ENCODE measurements at regions not wholly inside any gene's neighbourhood (a gene's known extent, or its start where the extent isn't known, plus 50 kb on each side); places are given as distances from the start of the nearest gene placed in this dataset.

DNA sequence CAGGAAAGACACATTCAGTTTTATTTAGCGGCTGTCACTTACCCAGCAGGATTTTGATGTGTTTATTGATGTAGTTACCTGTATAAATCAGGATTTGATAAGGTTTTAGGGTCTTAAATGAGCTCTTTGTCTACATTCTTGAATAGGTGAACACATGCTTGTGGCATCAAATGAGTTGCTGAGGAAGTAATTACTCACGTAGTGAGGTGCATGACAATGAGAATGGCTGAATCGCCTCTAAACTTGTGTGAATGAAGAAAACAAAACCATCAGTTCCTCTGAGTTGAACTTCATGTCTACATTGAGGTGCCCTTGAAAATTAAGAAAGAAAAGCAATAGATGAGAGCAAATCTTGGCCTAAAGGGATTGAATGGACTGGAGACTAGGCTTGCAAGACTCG is 245.6 kb upstream of the SATB1 start:
- no peak for DNase-seq (ENCODE audit: low spot score)

DNA sequence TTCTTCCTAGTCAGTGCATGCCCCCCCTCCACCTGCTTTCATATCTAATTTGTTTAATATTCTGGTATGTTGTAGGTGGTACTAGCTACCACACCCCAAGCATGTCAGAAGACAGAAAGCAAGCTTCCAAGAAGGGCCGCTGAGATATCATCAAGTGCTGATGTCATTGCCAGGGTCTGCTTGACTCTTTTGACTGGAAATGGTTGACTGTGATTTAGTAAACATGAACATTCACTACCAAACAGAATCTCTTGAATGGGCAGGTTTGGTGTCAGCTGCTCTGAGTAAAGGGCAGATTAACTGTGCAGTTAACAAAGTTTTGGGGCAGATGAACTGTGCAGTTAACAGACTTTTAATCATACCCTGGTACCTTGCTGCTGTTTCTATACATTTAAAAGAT is 244.2 kb upstream of the SATB1 start:
- DNase-seq (ENCODE audit: low spot score), result no peak

DNA sequence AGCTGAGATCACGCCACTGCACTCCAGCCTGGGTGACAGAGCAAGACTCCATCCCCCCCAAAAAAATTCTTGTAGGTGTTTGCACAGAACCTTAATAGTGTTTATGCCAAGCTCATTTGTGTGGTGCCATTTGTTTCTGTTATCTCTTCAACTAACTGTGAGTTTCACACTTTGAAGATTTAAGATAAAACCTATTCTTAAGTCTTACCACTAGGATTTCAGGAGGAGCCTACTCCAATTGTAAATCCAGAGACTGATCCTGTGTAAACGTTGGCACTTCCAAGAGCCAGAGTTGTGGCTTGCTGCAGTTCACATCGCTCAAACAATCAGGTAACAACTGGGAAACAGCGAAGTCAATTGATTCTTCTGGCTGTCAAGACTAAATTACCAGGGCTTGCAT is 242.4 kb upstream of the SATB1 start:
- no peak for DNase-seq (ENCODE audit: low spot score)

DNA sequence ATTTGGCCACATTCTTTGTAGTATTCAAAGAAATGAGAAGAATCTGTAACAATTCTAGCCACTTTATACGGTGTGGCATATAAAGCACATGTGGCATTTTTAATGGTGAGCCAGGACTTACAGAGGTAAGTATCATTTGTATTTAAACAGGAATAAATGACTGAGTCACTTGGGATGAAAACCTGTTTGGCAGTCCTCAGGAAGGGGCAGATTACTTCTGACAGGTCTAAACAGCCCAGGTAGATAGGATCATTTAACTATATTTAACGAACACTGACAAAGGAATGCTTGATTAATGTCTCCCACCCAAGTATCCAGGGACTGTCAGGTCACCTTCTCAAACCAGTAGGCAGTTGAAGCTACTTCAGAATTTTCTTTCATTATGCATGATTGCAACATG is 241.5 kb upstream of the SATB1 start:
- no peak for DNase-seq (ENCODE audit: low spot score)

DNA sequence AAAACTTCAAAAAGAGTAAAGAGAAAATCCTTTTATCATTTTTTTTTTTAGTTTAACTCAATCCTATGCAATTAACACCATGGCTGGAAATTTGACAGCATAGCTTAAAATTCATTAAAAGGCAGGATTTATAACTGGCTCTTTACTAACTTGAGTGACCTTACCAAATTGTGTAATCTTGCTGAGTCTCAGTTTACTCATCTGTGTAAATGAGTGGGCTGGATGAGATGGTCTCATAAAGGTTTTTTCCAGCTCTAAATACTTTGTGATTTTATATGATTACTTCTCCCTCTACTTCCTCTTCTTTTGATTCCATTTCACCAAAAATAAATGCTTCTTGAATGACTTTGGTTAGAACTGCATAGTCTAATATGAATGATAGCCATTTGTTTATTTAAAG is 234.9 kb upstream of the SATB1 start:
- no peak for DNase-seq (ENCODE audit: low spot score)

DNA sequence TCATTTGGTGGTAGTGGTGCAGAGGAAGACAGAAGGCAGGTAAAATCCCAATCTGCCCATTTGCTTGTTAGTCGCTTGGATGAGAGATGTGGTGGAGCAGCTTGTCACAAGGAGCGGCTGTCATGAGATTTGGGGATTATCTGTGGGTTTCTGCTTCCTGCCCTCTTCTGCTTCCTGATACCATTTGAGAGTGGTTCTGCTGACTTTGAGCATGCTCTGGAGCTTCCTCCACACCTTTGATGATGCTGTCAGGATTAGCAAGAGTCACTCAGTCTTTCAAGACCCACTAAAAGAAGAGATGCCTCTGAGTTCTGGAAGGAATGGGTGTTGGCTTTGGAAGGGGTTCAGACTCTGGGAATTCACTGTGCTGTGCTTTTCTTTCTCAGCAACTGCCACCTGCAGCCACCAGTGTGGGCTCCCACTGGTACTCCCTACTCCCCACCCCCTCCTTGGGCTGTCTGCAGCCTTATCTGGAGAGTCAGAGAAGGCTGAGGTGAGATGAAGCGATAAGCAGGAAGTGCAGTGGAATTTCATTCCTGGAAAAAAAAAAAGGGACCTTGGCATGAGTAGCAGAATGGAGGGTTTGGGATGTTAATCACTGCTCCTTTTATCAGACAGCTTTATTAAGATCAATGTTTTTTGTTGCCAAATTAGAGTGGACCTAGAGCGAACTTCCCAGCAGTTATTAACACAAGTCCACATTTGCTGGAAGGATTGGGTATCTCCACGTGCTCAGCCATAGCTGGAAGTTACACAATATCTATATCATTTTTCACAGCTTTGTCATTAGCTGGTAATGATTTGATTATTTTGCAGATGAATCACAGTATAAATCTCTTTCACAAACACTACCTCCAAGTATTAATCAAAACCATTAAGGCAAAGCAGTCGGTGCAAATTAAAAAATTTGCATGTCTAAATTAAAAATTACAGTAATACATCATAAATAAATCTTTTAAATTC is 233.0 kb upstream of the SATB1 start:
- no peak for DNase-seq (ENCODE audit: low spot score)

DNA sequence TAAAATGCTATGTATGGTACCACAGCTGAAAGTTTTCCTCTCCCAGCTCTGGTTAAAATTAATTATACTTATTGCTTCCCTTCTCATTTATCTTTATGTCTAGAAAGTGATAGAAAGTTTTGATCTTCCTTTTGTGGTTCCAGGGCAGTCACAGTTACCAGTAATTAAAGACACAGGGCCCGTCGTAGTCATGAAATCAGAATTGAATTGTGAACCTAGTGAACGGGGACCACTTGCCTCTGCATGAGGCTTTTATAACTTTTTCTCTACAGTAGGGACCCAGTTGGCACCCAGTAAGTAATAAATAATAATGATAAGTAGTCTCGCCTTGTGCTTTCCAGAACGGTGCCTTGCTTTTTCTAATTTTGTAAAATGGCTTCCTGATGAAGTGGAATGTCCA is 231.7 kb upstream of the SATB1 start:
- DNase-seq (ENCODE audit: low spot score), result no peak

DNA sequence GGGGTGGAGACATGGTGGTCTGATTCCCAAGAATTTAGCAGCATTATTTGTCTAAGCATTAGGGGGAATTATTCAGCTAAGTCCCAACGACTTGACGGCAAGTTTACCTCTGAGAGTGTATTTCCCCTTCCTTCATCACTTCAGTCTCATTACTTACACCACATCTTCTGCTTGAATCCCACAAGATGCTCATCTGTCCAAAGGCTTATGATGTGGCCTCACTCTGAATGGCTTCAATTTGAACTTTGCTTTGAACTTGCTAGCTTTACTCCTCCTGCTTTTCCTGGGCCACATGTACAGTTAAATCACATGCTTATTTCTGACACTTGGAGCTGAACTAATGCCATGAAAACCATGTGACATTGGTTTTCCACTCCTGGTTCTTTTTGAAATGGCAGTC is 231.3 kb upstream of the SATB1 start:
- no peak for DNase-seq (ENCODE audit: low spot score)

DNA sequence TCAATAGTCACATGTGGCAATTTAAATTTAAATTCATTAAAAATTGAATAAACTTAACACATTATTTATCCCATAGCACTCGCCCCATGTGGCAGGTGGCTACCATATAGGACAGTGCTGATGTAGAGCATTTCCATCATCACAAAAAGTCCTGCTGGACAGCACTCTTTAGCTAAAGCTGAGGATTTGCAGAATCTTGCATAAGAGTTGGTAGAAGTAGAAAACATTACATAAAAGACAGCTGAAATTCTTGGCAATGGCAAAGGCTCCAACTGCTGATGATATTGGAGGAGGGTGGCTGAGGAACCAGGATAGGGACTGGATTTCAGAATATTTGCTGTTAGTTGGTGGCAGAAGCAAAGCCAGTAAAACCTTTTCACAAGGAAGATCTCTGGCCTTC is 230.7 kb upstream of the SATB1 start:
- no peak for DNase-seq (ENCODE audit: low spot score)

DNA sequence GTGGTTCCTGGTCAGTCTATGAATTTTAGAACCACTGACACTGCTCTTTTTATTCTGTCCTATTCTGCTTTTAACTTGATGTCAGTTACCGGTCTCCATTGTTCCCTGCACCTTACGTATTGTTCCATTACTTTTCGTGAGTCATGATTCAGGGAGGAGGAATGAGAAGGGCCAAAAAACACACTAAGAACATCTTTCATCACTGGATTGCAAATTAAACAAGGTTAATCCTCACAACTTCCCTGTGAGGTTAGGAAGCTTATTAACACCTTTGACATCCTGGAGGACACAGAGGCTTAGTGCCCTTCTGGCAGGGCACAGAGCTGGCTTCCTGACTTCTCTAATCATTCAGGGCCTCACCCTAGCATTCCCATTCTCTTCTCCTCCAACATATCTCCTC is 227.6 kb upstream of the SATB1 start:
- DNase-seq (ENCODE audit: low spot score), result no peak

DNA sequence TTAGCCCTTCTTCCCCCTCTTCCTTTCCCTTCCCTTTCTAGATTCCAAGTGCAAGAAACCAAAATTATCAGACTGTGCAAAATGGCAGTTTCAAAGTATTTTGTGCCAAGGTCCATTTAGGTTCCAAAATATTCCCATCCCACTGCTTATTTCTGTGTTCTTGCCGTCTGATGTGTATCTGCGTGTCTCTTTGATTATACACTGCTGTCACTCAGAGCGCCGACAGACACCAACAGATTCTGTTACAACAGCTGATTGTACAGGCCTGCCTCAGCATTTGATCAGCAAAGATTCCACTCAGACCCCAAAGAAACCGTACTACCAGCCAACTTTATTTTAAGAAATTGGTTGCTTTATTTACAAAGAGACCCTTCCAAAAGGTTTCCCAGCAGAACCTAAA is 225.6 kb upstream of the SATB1 start:
- DNase-seq (ENCODE audit: low spot score), result no peak

DNA sequence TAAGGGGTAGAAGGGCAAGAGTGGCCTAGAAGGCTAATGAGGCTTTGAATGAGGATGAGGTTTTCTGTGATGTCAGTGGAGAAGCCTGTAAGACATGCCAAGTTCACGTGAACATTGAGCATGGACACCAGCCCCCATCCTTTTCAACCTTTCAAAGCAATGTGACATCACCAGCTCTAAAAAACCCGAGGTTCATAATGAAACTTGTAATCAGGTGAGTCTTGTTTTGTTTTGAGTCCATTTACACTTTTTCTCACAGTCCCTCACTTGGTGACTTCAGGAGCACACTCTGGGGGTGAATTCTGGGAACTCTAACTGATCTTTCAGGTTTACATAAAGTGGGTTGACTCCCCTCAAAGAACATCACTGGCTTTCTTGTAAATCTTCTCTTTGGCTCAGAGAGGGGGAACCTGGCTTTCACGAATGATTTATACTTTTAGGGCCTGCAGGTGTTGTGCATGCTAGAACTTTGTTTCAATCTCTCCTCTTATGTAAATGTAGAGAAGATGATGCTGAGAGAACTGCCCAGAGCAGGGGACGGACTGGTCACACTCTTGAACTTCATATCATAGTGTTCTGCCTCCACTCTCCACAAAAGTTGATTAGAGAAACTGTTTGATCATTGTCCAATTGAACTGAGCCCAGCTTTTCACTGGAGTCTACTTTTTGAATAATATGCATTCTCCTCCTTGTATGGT is 224.7 kb upstream of the SATB1 start:
- DNase-seq (ENCODE audit: low spot score), result no peak

DNA sequence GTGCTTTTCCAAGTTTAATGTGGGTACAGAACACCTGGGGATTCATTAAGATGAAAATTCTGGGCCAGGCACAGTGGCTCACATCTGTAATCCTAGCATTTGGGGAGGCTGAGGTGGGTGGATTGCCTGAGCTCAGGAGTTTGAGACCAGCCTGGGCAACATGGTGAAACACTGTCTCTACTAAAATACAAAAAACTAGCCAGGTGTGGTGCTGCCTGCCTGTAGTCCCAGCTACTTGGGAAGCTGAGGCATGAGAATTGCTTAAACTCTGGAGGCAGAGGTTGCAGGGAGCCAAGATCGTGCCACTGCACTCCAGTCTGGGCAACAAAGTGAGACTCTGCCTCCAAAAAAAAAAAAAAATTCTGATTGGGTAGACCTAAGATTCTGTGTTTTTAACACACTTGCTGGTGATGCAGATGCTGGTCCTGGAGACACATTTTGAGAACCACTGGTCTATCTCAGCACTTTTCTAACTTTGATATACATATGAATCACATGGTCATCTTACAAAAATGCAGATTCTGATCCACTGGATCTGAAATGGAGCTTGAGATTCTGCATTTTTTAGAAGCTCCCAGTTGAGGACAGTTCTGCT is 223.8 kb upstream of the SATB1 start:
- DNase-seq (ENCODE audit: low spot score), result no peak

DNA sequence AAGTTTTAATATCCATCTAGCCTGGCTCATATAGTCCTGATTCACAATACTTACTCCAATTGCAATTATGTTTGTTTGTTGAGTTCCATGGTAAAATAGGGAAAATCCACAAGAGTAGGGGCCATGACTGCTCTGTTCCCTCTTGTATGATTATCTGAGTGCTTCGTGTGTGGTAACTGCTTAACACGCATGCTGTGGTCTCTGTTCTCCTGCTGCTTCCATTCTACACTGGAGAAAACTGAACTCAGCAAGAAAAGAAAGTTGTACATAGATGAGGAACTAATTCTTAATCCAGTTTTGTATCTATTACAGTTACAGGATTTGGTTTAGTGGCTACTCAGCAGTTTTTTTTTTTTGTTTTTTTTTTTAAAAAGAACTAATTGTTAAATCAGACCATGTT is 223.0 kb upstream of the SATB1 start:
- no peak for DNase-seq (ENCODE audit: low spot score)

DNA sequence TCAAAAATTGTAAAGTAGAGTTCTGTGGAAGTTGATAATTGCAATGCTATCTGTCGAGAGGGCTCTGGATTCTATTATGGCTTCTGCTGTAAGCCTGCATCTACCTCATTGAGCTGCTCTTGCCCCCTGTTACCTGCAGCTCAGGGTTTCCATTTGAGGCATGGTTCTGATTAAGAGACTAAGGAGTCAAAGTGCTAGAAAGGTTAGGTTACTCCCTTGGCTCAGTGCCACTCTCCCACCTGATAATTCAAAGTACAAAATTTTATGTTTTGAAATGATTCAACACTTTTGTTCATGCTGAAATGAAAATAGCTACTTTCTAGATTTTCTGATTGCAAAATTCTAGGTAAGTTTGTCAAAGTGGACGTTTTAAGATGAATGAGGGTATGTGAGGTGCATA is 220.5 kb upstream of the SATB1 start:
- DNase-seq (ENCODE audit: low spot score), result no peak

DNA sequence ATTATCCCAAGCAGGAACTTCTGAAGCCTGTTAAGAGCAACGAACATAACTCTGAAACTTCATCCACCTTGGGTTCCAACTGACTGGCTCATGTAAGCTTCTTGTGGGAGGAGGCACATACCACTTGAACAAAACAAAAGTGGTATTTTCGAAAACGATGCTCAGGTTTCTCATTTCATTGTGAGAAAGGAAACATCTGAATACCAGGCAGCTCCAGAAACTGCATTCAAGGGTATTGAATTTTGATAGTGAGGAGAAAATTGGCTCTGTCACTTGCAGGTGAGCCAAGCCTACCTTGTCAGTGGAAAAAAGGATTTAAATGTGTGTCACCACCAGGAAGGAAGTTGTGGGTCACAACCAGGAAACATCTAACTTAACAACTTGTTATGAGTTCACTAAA is 218.1 kb upstream of the SATB1 start:
- no peak for DNase-seq (ENCODE audit: low spot score)

DNA sequence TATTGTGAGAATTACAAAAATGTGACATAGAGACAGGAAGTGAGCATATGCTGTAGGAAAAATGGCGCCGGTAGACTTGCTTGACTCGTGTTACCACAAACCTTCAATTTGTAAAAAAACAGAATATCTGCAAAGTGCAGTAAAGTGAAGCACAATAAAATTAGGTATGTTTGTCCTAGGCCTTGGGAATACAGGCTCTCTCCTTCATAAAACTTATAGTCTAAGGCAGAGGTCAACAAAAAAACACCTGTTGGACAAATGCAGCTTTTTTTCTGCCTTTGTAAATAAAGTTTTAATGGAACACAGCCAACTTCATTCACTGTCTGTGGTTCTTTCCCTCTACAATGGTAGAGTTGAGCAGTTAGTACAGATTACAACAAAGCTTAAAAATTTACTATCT is 216.8 kb upstream of the SATB1 start:
- no peak for DNase-seq (ENCODE audit: low spot score)

DNA sequence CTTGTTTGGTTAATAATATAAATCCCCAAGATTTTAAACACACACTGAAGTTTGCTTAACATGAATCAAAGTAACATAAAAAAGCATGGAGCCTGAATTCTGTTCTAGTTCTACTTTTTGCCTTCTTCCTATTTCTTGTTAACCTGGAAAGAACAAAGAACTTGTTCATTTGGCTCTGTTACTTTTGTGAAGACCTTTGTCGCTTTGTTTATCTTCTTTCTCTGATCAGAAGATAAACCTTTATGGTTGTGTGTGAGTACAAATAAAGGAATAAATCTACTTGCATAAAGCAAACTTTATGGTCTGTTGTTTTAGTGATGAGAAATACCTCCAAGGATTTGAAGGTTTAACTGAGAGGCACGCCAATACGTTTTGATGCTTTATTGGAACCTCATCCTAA is 210.1 kb upstream of the SATB1 start:
- DNase-seq (ENCODE audit: low spot score), result no peak

DNA sequence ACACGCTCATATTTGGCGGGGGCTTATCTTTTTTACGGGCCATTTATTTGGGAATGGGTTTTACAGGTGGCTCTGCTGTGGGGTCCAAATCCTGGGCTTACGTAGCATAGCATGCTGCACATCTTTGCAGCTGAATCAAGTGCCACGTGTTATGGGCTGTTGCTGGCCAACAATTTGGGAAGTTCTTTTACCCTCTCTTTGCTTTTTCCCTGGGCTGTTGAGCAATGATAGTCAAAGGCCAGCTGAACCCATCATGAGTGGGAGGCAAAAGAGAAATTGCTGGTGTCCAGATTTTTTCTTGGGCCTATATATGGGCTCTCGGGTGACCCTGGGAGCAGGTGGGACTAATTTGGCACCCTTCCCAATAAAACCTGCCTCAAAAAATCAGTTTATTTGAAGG is 209.3 kb upstream of the SATB1 start:
- DNase-seq (ENCODE audit: low spot score), result no peak

DNA sequence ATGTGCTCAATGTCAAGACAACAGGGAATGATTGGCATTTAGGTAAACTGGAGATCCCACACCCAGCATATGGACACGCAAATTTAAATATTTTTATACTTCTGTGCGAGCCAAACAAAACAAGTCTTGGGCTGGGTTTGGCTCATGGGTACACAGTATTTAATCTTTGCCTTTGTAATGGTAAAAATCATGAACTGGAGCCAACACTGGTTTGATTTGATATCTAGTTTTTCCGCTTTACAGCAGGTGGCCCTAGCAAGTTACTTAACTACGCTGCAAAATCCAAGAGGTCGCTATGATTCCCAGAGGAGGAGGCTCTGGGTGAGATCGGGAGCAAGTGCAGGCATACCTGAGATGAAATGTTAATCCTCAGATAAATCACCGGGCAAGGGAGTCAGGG is 207.9 kb upstream of the SATB1 start:
- DNase-seq (ENCODE audit: low spot score), result no peak

DNA sequence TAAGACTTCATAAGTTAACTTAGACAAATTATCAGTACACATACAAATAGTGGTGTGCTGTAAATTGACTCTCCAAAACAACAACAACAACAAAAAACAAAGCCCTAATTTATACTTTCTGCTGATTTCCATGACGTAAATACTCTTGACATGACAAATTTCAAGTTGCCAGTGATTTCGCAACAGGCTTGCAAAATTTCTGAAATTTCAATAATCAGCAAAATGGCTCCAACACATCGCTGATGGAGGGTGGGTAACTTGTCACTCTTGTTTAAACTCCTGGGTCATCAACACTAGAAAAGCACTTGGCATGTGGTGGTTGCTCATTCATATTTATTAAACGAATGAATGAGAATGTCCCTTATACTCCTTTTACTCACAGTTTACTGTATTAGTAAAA is 205.2 kb upstream of the SATB1 start:
- no peak for DNase-seq (ENCODE audit: low spot score)

DNA sequence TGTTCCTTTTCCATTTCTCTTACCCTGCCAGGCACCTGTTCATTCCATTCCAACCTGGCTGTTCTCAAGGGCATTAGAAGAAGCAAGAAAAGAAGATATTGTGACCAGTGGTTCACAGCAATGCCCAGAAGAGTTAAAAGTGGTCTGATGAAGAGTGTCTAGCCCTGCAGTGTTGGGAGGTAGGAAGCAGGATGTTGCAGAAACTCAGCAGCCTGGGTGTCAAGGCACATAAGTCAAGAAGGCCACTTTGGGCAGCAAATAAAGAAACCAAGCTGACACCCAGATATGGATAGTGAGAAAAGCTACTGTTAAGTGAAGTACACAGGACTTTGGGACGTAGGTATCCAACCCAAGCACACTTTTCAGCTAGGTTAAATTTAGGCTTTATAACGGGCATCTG is 199.9 kb upstream of the SATB1 start:
- DNase-seq (ENCODE audit: low spot score), result no peak

DNA sequence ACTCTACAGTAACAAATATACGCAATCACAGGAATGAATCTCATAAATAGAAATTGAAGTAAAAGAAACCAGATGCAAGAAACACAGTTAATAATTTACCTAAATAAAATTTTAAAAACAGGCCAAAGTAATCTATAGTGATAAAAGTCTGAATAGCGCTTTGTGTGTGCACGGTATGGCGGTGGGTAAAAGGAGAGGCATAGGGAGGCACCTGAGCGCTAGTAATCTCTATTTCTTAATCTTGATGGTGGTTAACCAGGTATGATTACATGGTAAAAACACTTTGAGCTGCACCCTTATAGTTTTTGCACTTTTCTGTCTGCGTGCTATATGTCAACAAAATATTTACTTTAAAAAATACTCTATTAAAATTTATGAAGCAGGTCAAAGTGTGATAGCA is 198.1 kb upstream of the SATB1 start:
- DNase-seq (ENCODE audit: low spot score), result no peak
